ENCODE measurements at regions not wholly inside any gene's neighbourhood (a gene's known extent, or its start where the extent isn't known, plus 50 kb on each side); places are given as distances from the start of the nearest gene placed in this dataset.

DNA sequence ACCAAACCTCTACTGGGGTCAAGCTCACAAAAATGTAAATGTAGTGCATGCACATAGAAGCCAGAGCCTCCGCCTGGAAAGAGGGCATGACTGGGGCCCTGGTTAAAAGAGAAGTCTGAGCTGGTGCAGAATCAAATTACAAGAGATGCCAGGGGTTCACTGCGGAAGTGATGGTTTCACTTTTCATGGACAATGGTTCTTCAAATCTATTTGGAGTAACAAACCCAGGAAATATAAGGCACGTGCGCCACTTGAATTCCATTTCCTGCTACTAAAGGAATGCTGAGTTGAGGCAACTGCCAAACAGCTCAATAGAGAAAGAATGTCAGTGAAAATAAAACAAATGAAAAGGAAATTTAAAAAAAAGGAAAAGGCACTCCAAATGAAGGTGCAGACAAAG is 79.8 kb downstream of the FUNDC1 start:
- TF ChIP-seq, protein P1, sequence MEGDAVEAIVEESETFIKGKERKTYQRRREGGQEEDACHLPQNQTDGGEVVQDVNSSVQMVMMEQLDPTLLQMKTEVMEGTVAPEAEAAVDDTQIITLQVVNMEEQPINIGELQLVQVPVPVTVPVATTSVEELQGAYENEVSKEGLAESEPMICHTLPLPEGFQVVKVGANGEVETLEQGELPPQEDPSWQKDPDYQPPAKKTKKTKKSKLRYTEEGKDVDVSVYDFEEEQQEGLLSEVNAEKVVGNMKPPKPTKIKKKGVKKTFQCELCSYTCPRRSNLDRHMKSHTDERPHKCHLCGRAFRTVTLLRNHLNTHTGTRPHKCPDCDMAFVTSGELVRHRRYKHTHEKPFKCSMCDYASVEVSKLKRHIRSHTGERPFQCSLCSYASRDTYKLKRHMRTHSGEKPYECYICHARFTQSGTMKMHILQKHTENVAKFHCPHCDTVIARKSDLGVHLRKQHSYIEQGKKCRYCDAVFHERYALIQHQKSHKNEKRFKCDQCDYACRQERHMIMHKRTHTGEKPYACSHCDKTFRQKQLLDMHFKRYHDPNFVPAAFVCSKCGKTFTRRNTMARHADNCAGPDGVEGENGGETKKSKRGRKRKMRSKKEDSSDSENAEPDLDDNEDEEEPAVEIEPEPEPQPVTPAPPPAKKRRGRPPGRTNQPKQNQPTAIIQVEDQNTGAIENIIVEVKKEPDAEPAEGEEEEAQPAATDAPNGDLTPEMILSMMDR (IDR thresholded peaks at IDR 0.05), result no peak
- TF ChIP-seq EZH2phosphoT487 (IDR thresholded peaks at IDR 0.05), result no peak
